Uterus (tissue), 2 donors: ENCODE measurements at regions not wholly inside any gene's neighbourhood (a gene's known extent, or its start where the extent isn't known, plus 50 kb on each side); places are given as distances from the start of the nearest gene placed in this dataset.

ENCODE experiments used
- POLR2A ChIP-seq, 2 donors: fragments of 450-650 bp; IDR thresholded peaks; one replicate each; pipeline ENCODE4 v1.6.1; 2016; ENCODE audit warnings: antibody characterized with exemption in 2 of 2, mild to moderate bottlenecking in 1 of 2, moderate library complexity in 1 of 2
- TF ChIP-seq, protein P1 (sequence below), 4 experiments: fragments of 200-600 bp in 2 of 4; fragments of 450-650 bp in 2 of 4; sonication (generic) in 2 of 4; IDR thresholded peaks; one replicate each; pipeline ENCODE4 v1.5.1; 2016 to 2019; ENCODE audit warnings: antibody characterized with exemption in 4 of 4, mild to moderate bottlenecking in 2 of 4, moderate library complexity in 1 of 4

DNA sequence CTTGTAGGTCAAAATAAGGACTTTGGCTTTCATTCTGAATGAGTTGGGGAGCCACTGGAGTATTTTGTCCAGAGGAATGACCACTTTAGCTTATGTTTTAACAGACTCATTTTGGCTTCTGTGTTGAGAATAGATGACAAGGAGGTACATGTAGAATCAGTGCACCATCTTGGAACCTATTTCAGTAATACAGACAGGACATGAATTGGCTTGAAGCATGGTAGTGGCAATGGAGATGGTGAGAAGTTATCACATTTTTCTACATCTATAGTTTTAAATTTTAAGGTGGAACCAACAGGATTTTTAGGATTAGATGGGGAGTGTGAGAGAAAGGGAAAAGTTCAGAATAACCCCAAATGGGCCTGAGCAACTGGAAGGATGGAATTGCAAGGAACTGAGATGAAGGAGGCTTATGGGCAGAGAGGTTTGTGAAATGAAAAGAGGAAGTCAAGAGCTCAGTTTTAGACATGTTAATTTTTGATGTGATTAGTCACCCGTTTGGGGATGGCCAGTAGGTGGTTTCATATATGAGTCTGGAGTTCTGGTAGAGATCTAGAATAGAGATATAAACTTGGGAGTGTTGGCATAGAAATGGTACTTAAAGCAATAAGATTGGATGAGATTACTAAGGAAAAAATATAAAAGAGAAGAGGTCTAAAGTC is 89.2 kb upstream of the JAZF1 start:
- TF ChIP-seq, protein P1, sequence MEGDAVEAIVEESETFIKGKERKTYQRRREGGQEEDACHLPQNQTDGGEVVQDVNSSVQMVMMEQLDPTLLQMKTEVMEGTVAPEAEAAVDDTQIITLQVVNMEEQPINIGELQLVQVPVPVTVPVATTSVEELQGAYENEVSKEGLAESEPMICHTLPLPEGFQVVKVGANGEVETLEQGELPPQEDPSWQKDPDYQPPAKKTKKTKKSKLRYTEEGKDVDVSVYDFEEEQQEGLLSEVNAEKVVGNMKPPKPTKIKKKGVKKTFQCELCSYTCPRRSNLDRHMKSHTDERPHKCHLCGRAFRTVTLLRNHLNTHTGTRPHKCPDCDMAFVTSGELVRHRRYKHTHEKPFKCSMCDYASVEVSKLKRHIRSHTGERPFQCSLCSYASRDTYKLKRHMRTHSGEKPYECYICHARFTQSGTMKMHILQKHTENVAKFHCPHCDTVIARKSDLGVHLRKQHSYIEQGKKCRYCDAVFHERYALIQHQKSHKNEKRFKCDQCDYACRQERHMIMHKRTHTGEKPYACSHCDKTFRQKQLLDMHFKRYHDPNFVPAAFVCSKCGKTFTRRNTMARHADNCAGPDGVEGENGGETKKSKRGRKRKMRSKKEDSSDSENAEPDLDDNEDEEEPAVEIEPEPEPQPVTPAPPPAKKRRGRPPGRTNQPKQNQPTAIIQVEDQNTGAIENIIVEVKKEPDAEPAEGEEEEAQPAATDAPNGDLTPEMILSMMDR (IDR thresholded peaks at IDR 0.05): no peak
- TF ChIP-seq POLR2A (IDR thresholded peaks at IDR 0.05): no peak
